ENCODE measurements at regions not wholly inside any gene's neighbourhood (a gene's known extent, or its start where the extent isn't known, plus 50 kb on each side); places are given as distances from the start of the nearest gene placed in this dataset.
A peak's percentile ranks its signal among the peaks of the same experiment; 100 is the strongest.

GRCh38 chr3:51618496-51618895 lies 52.6 kb upstream of the TEX264 start:
- Mint-ChIP-seq H3K9me3 (ENCODE audit: insufficient read depth) (no peaks in the 10 kb centered on the region), H3K27me3 (no peaks in the 10 kb centered on the region), H3K4me1 (peaks cover 9% of the 10 kb centered on the region), H3K4me3 (no peak overlapping the region), H3K27ac (no peak overlapping the region)
- peaks cover 15% of the 10 kb centered on the region for H4K20me1 ChIP-seq (ENCODE audit: control insufficient read depth, insufficient read depth, low read length, poor library complexity, severe bottlenecking)
- H3K4me2 ChIP-seq (replicated peaks; ENCODE audit: low read depth, low read length, poor library complexity, severe bottlenecking), result no peak overlapping the region
- no peak for DNase-seq
- no peak overlapping the region for H3K27ac ChIP-seq (ENCODE audit: low read length in 2 of 2)
- intact Hi-C loops (cut with micrococcal nuclease), result no loop called here
- H3K79me2 ChIP-seq (ENCODE audit: control insufficient read depth, insufficient read depth, low read length), result peaks cover 36% of the 10 kb centered on the region
- H3K4me3 ChIP-seq (ENCODE audit: control extremely low read depth in 1 of 5, extremely low read depth in 1 of 5, insufficient read depth in 1 of 5, low read depth in 2 of 5, low read length in 4 of 5), result no peak overlapping the region
- no peaks in the 10 kb centered on the region for H3K9me3 ChIP-seq (ENCODE audit: control extremely low read depth in 1 of 3, control insufficient read depth in 2 of 3, insufficient read depth in 1 of 3, low read length in 2 of 3)
- peaks cover 0 to 8% of the 10 kb centered on the region in 2 experiments for H3K36me3 ChIP-seq (replicated peaks in 1 of 2; ENCODE audit: control extremely low read depth in 1 of 2, control insufficient read depth in 1 of 2, extremely low read depth in 1 of 2, insufficient read depth in 2 of 2, low read length in 1 of 2)
- POLR2A ChIA-PET, result no interaction called here
- no peak overlapping the region for H3K9ac ChIP-seq (ENCODE audit: low read length)
- 90% methylated on average over 2 of the region's 3 CpGs for WGBS (ENCODE audit: insufficient coverage)
- ATAC-seq (ENCODE audit: low read depth), result no peak
- no peak for TF ChIP-seq CTCF (IDR thresholded peaks at IDR 0.05)
- TF ChIP-seq EZH2 (IDR thresholded peaks at IDR 0.05; ENCODE audit: borderline replicate concordance, insufficient read depth, low read depth, low read length, poor library complexity, severe bottlenecking), result no peak
- CTCF ChIA-PET, result no interaction called here
- H2AFZ ChIP-seq (ENCODE audit: insufficient read depth, low read depth, low read length, poor library complexity, severe bottlenecking), result no peak overlapping the region
- no peaks in the 10 kb centered on the region for H3K4me1 ChIP-seq (ENCODE audit: control insufficient read depth in 2 of 2, insufficient read depth in 2 of 2, low read length in 2 of 2)
- H3K27me3 ChIP-seq (replicated peaks in 1 of 4; ENCODE audit: control extremely low read depth in 1 of 4, control insufficient read depth in 3 of 4, insufficient read depth in 4 of 4, low read length in 3 of 4), result no peaks in the 10 kb centered on the region

GRCh38 chr3:51619983-51620382 lies 51.1 kb upstream of the TEX264 start:
- Histone ChIP-seq H3K4me3 (ENCODE audit: control extremely low read depth in 1 of 5, extremely low read depth in 1 of 5, insufficient read depth in 1 of 5, low read depth in 2 of 5, low read length in 4 of 5) (no peak overlapping the region), H3K27me3 (replicated peaks in 1 of 4; ENCODE audit: control extremely low read depth in 1 of 4, control insufficient read depth in 3 of 4, insufficient read depth in 4 of 4, low read length in 3 of 4) (no peaks in the 10 kb centered on the region), H3K9ac (ENCODE audit: low read length) (no peak overlapping the region), H3K79me2 (ENCODE audit: control insufficient read depth, insufficient read depth, low read length) (peaks cover 28% of the 10 kb centered on the region), H3K27ac (ENCODE audit: low read length in 2 of 2) (no peak overlapping the region), H3K4me1 (ENCODE audit: control insufficient read depth in 2 of 2, insufficient read depth in 2 of 2, low read length in 2 of 2) (no peaks in the 10 kb centered on the region), H3K4me2 (replicated peaks; ENCODE audit: low read depth, low read length, poor library complexity, severe bottlenecking) (no peak overlapping the region), H4K20me1 (ENCODE audit: control insufficient read depth, insufficient read depth, low read length, poor library complexity, severe bottlenecking) (peaks cover 15% of the 10 kb centered on the region), H3K9me3 (ENCODE audit: control extremely low read depth in 1 of 3, control insufficient read depth in 2 of 3, insufficient read depth in 1 of 3, low read length in 2 of 3) (no peaks in the 10 kb centered on the region), H2AFZ (ENCODE audit: insufficient read depth, low read depth, low read length, poor library complexity, severe bottlenecking) (no peak overlapping the region), H3K36me3 (replicated peaks in 1 of 2; ENCODE audit: control extremely low read depth in 1 of 2, control insufficient read depth in 1 of 2, extremely low read depth in 1 of 2, insufficient read depth in 2 of 2, low read length in 1 of 2) (peaks cover 4 to 11% of the 10 kb centered on the region in 2 experiments)
- DNase-seq, result no peak
- no peak for ATAC-seq (ENCODE audit: low read depth)
- intact Hi-C loops (cut with micrococcal nuclease), result no loop called here
- 95% methylated on average over 2 of the region's 4 CpGs for WGBS (ENCODE audit: insufficient coverage)
- Mint-ChIP-seq H3K4me3 (no peak overlapping the region), H3K27ac (peak overlapping the region; percentile 37), H3K27me3 (no peaks in the 10 kb centered on the region), H3K4me1 (peaks cover 9% of the 10 kb centered on the region), H3K9me3 (ENCODE audit: insufficient read depth) (no peaks in the 10 kb centered on the region)
- no peak for TF ChIP-seq CTCF (IDR thresholded peaks at IDR 0.05)
- TF ChIP-seq EZH2 (IDR thresholded peaks at IDR 0.05; ENCODE audit: borderline replicate concordance, insufficient read depth, low read depth, low read length, poor library complexity, severe bottlenecking), result no peak
- POLR2A ChIA-PET, result no interaction called here
- CTCF ChIA-PET, result no interaction called here
